Keratinocyte (primary cell): ENCODE measurements at regions not wholly inside any gene's neighbourhood (a gene's known extent, or its start where the extent isn't known, plus 50 kb on each side); places are given as distances from the start of the nearest gene placed in this dataset.

Source experiments
- DNase-seq: peaks from one replicate; pipeline ENCODE4 v3.0.0-alpha.2; 2011; ENCODE audit warnings: low read depth, missing footprints, low spot score
- FAIRE-seq: peaks from 2 replicates; lab custom pipeline; 2011; peaks lifted over from hg19 to GRCh38; lab: Jason Lieb, UNC
- H2AFZ ChIP-seq: 2 replicates; pipeline ENCODE4 v1.6.0; 2012; ENCODE audit warnings: low read length, control low read depth, inconsistent platforms; ENCODE audit not compliant: control insufficient read depth
- H3K27ac ChIP-seq: 2 replicates; pipeline ENCODE4 v1.5.1; 2011; ENCODE audit warnings: low read length; ENCODE audit not compliant: control insufficient read depth, insufficient read depth
- H3K27me3 ChIP-seq: 3 replicates; pipeline ENCODE4 v1.6.0; 2011; ENCODE audit warnings: low read length; ENCODE audit not compliant: control insufficient read depth, insufficient read depth; ENCODE audit errors: extremely low read depth
- H3K36me3 ChIP-seq, 2 experiments: 2 replicates in 1 of 2; 3 replicates in 1 of 2; pipeline ENCODE4 v1.5.1; 2011; ENCODE audit warnings: low read length in 2 of 2, mild to moderate bottlenecking in 1 of 2; ENCODE audit not compliant: control insufficient read depth in 2 of 2, insufficient read depth in 2 of 2; ENCODE audit errors: extremely low read depth in 1 of 2
- H3K4me1 ChIP-seq: 3 replicates; pipeline ENCODE4 v1.5.1; 2011; ENCODE audit warnings: low read length; ENCODE audit not compliant: control insufficient read depth, insufficient read depth; ENCODE audit errors: extremely low read depth
- H3K4me2 ChIP-seq: 3 replicates; pipeline ENCODE4 v1.6.0; 2011; ENCODE audit warnings: low read depth, low read length; ENCODE audit not compliant: control insufficient read depth, insufficient read depth; ENCODE audit errors: extremely low read depth
- H3K4me3 ChIP-seq, 3 experiments: fragments of 200-600 bp in 1 of 3; sonication (generic) in 1 of 3; 2 replicates in 2 of 3; 3 replicates in 1 of 3; pipeline ENCODE4 v1.5.1; 2011 to 2016; ENCODE audit warnings: low read length in 3 of 3, mild to moderate bottlenecking in 3 of 3, control low read depth in 2 of 3, inconsistent platforms in 1 of 3, low read depth in 1 of 3, mixed read lengths in 1 of 3, mixed run types in 1 of 3, moderate library complexity in 1 of 3; ENCODE audit not compliant: control insufficient read depth in 2 of 3, insufficient read depth in 2 of 3; ENCODE audit errors: extremely low read depth in 1 of 3
- H3K79me2 ChIP-seq: 2 replicates; pipeline ENCODE4 v1.6.0; 2012; ENCODE audit warnings: low read length; ENCODE audit not compliant: control insufficient read depth, insufficient read depth
- H3K9ac ChIP-seq: 3 replicates; pipeline ENCODE4 v1.6.0; 2011; ENCODE audit warnings: low read length; ENCODE audit not compliant: control insufficient read depth, insufficient read depth; ENCODE audit errors: extremely low read depth
- H3K9me1 ChIP-seq: 3 replicates; pipeline ENCODE4 v1.6.0; 2011; ENCODE audit warnings: low read length; ENCODE audit not compliant: control insufficient read depth, insufficient read depth; ENCODE audit errors: extremely low read depth
- H3K9me3 ChIP-seq: 2 replicates; pipeline ENCODE4 v1.5.1; 2012; ENCODE audit warnings: low read depth, low read length; ENCODE audit not compliant: control insufficient read depth
- H4K20me1 ChIP-seq: 3 replicates; pipeline ENCODE4 v1.6.0; 2011; ENCODE audit warnings: low read length; ENCODE audit not compliant: control insufficient read depth, insufficient read depth; ENCODE audit errors: extremely low read depth
- CTCF ChIP-seq, 3 experiments: IDR thresholded peaks in 1 of 3; conservative IDR thresholded peaks in 1 of 3; optimal IDR thresholded peaks in 1 of 3; 2 replicates in 2 of 3; 3 replicates in 1 of 3; pipeline versions ENCODE3 to v1.5.1; 2011; ENCODE audit warnings: low read length in 3 of 3, mild to moderate bottlenecking in 3 of 3, moderate library complexity in 2 of 3, control low read depth in 1 of 3, inconsistent platforms in 1 of 3; ENCODE audit not compliant: insufficient read depth in 2 of 3; ENCODE audit errors: extremely low read depth in 1 of 3
- EZH2 ChIP-seq: IDR thresholded peaks from one replicate; pipeline ENCODE4 v1.6.1; 2012; ENCODE audit warnings: inconsistent platforms, mild to moderate bottlenecking, low read length, moderate library complexity
- dilution Hi-C: fragments of 300-500 bp; cut with MboI; formaldehyde crosslinking; loops from one replicate; pipeline ENCODE4 v1.7.0; 2020; ENCODE audit warnings: low sequenced_read_pairs; ENCODE audit not compliant: extremely low pct_ligation_motif_present

- DNase-seq (no peak), FAIRE-seq (no peak)
- no peaks in the 10 kb centered on the region for H4K20me1 ChIP-seq
- H3K79me2 ChIP-seq, result no peaks in the 10 kb centered on the region
- H3K4me3 ChIP-seq, result no peak overlapping the region
- no peak for TF ChIP-seq EZH2
- no peak for TF ChIP-seq CTCF (optimal IDR thresholded peaks at IDR 0.05 in 1 of 3, IDR thresholded peaks at IDR 0.05 in 1 of 3, conservative IDR thresholded peaks at IDR 0.05 in 1 of 3; ENCODE audit: extremely low read depth in 1 of 3, insufficient read depth in 2 of 3, low read length in 3 of 3)
- no peak overlapping the region for H3K9ac ChIP-seq
- H3K36me3 ChIP-seq, result no peaks in the 10 kb centered on the region
- H3K27ac ChIP-seq, result no peak overlapping the region
- no peak overlapping the region for H2AFZ ChIP-seq
- H3K4me2 ChIP-seq, result no peak overlapping the region
- H3K27me3 ChIP-seq, result no peaks in the 10 kb centered on the region
- H3K9me1 ChIP-seq, result no peaks in the 10 kb centered on the region
- H3K4me1 ChIP-seq, result peaks cover 7% of the 10 kb centered on the region
- dilution Hi-C loops, result no loop called here
- H3K9me3 ChIP-seq, result no peaks in the 10 kb centered on the region
Observed at GRCh38 chr12:107470645-107471044, 215.0 kb upstream of the PWP1 start.

- FAIRE-seq (no peak), DNase-seq (no peak)
- H3K79me2 ChIP-seq, result no peaks in the 10 kb centered on the region
- H3K4me1 ChIP-seq, result peaks cover 7% of the 10 kb centered on the region
- TF ChIP-seq CTCF (optimal IDR thresholded peaks at IDR 0.05 in 1 of 3, IDR thresholded peaks at IDR 0.05 in 1 of 3, conservative IDR thresholded peaks at IDR 0.05 in 1 of 3; ENCODE audit: extremely low read depth in 1 of 3, insufficient read depth in 2 of 3, low read length in 3 of 3) (no peak), EZH2 (no peak)
- no peaks in the 10 kb centered on the region for H3K9me1 ChIP-seq
- no peak overlapping the region for H3K9ac ChIP-seq
- H3K36me3 ChIP-seq, result no peaks in the 10 kb centered on the region
- no peak overlapping the region for H2AFZ ChIP-seq
- H4K20me1 ChIP-seq, result no peaks in the 10 kb centered on the region
- H3K9me3 ChIP-seq, result no peaks in the 10 kb centered on the region
- dilution Hi-C loops, result no loop called here
- H3K4me2 ChIP-seq, result no peak overlapping the region
- H3K27ac ChIP-seq, result no peak overlapping the region
- no peak overlapping the region for H3K4me3 ChIP-seq
- H3K27me3 ChIP-seq, result no peaks in the 10 kb centered on the region
Observed at GRCh38 chr12:107472308-107472707, 213.3 kb upstream of the PWP1 start.
